Neutrophil (primary cell): ENCODE measurements at regions not wholly inside any gene's neighbourhood (a gene's known extent, or its start where the extent isn't known, plus 50 kb on each side); places are given as distances from the start of the nearest gene placed in this dataset.

Source experiments
- H3K27ac ChIP-seq: fragments of 200-600 bp; sonication (generic); 2 replicates; pipeline ENCODE4 v1.5.1; 2016; ENCODE audit warnings: mild to moderate bottlenecking, moderate library complexity
- H3K27me3 ChIP-seq: fragments of 200-600 bp; sonication (generic); 2 replicates; pipeline ENCODE4 v1.6.0; 2016; ENCODE audit warnings: mild to moderate bottlenecking
- H3K36me3 ChIP-seq: fragments of 200-600 bp; sonication (generic); 2 replicates; pipeline ENCODE4 v1.5.1; 2017
- H3K4me1 ChIP-seq, 2 experiments: fragments of 200-600 bp in 1 of 2; sonication (generic) in 1 of 2; 1 replicate in 1 of 2; 2 replicates in 1 of 2; pipeline versions ENCODE4 v1.5.1 to v1.6.1; 2013 to 2016; ENCODE audit warnings: low read depth in 1 of 2, low read length in 1 of 2, mild to moderate bottlenecking in 1 of 2, moderate library complexity in 1 of 2; ENCODE audit not compliant: control insufficient read depth in 1 of 2, insufficient read depth in 1 of 2
- H3K4me3 ChIP-seq, 2 experiments: fragments of 200-600 bp in 1 of 2; sonication (generic) in 1 of 2; 1 replicate in 1 of 2; 2 replicates in 1 of 2; pipeline ENCODE4 v1.5.1; 2013 to 2016; ENCODE audit warnings: low read depth in 1 of 2, low read length in 1 of 2, mild to moderate bottlenecking in 1 of 2, moderate library complexity in 1 of 2
- H3K9me3 ChIP-seq: fragments of 200-600 bp; sonication (generic); 2 replicates; pipeline ENCODE4 v1.5.1; 2016
- CTCF ChIP-seq: fragments of 200-600 bp; sonication (generic); IDR thresholded peaks from 2 replicates; pipeline ENCODE4 v1.5.1; 2016; ENCODE audit warnings: antibody characterized with exemption

GRCh38 chr9:71202931-71203330, 81.5 kb upstream of the TRPM3 start:
- Histone ChIP-seq H3K27me3 (no peaks in the 10 kb centered on the region), H3K4me3 (no peak overlapping the region), H3K4me1 (no peaks in the 10 kb centered on the region), H3K9me3 (no peaks in the 10 kb centered on the region), H3K36me3 (no peaks in the 10 kb centered on the region), H3K27ac (no peak overlapping the region)
- no peak for TF ChIP-seq CTCF

GRCh38 chr9:71191708-71192107, 70.3 kb upstream of the TRPM3 start:
- Histone ChIP-seq H3K27me3 (no peaks in the 10 kb centered on the region), H3K4me1 (no peaks in the 10 kb centered on the region), H3K27ac (no peak overlapping the region), H3K9me3 (no peaks in the 10 kb centered on the region), H3K36me3 (no peaks in the 10 kb centered on the region), H3K4me3 (no peak overlapping the region)
- no peak for TF ChIP-seq CTCF

- Histone ChIP-seq H3K9me3 (no peaks in the 10 kb centered on the region), H3K27ac (no peak overlapping the region), H3K27me3 (no peaks in the 10 kb centered on the region), H3K36me3 (no peaks in the 10 kb centered on the region), H3K4me3 (no peak overlapping the region), H3K4me1 (no peaks in the 10 kb centered on the region)
- TF ChIP-seq CTCF = no peak
These were observed 61.8 kb upstream of the TRPM3 start for GRCh38 chr9:71183251-71183650.

- Histone ChIP-seq H3K27ac (no peak overlapping the region), H3K4me3 (no peak overlapping the region), H3K9me3 (no peaks in the 10 kb centered on the region), H3K4me1 (no peaks in the 10 kb centered on the region), H3K36me3 (no peaks in the 10 kb centered on the region), H3K27me3 (no peaks in the 10 kb centered on the region)
- TF ChIP-seq CTCF = no peak
These were observed 57.8 kb upstream of the TRPM3 start for GRCh38 chr9:71179183-71179582.

- Histone ChIP-seq H3K4me3 (no peak overlapping the region), H3K9me3 (no peaks in the 10 kb centered on the region), H3K27ac (no peak overlapping the region), H3K36me3 (no peaks in the 10 kb centered on the region), H3K27me3 (no peaks in the 10 kb centered on the region), H3K4me1 (no peaks in the 10 kb centered on the region)
- TF ChIP-seq CTCF = no peak
These were observed 56.5 kb upstream of the TRPM3 start for GRCh38 chr9:71177901-71178300.

- Histone ChIP-seq H3K36me3 (no peaks in the 10 kb centered on the region), H3K9me3 (no peaks in the 10 kb centered on the region), H3K4me3 (no peak overlapping the region), H3K27ac (no peak overlapping the region), H3K27me3 (no peaks in the 10 kb centered on the region), H3K4me1 (no peaks in the 10 kb centered on the region)
- TF ChIP-seq CTCF = no peak
These were observed 50.1 kb upstream of the TRPM3 start for GRCh38 chr9:71171517-71171916.
